Astrocyte (in vitro differentiated cells and primary cell): ENCODE measurements at regions not wholly inside any gene's neighbourhood (a gene's known extent, or its start where the extent isn't known, plus 50 kb on each side); places are given as distances from the start of the nearest gene placed in this dataset.
A peak's percentile ranks its signal among the peaks of the same experiment; 100 is the strongest.

Experiments
- DNase-seq: peaks from one replicate; pipeline ENCODE4 v3.0.0-alpha.2; 2010; ENCODE audit warnings: low read depth
- FAIRE-seq: peaks from 2 replicates; lab custom pipeline; 2011; peaks lifted over from hg19 to GRCh38; lab: Jason Lieb, UNC
- H2AFZ ChIP-seq: 2 replicates; pipeline ENCODE4 v1.6.0; 2012; ENCODE audit warnings: low read depth, low read length, inconsistent platforms
- H3K27ac ChIP-seq: 2 replicates; pipeline ENCODE4 v1.5.1; 2011; ENCODE audit warnings: low read depth, low read length, inconsistent platforms
- H3K27me3 ChIP-seq: 2 replicates; pipeline ENCODE4 v1.6.0; 2011; ENCODE audit warnings: low read length, inconsistent platforms; ENCODE audit not compliant: insufficient read depth
- H3K36me3 ChIP-seq: 2 replicates; pipeline ENCODE4 v1.5.1; 2011; ENCODE audit warnings: low read length, inconsistent platforms; ENCODE audit not compliant: insufficient read depth
- H3K4me1 ChIP-seq: 2 replicates; pipeline ENCODE4 v1.5.1; 2011; ENCODE audit warnings: low read length, inconsistent platforms; ENCODE audit not compliant: insufficient read depth
- H3K4me2 ChIP-seq: 2 replicates; pipeline ENCODE4 v1.6.0; 2012; ENCODE audit warnings: low read length, inconsistent platforms
- H3K4me3 ChIP-seq: 2 replicates; pipeline ENCODE4 v1.5.1; 2011; ENCODE audit warnings: low read depth, mild to moderate bottlenecking, low read length, inconsistent platforms; ENCODE audit not compliant: insufficient read depth
- H3K79me2 ChIP-seq: 2 replicates; pipeline ENCODE4 v1.6.0; 2012; ENCODE audit warnings: mild to moderate bottlenecking, low read length, inconsistent platforms; ENCODE audit not compliant: insufficient read depth
- H3K9ac ChIP-seq: 2 replicates; pipeline ENCODE4 v1.6.0; 2012; ENCODE audit warnings: mild to moderate bottlenecking, low read length, inconsistent platforms
- H3K9me3 ChIP-seq: 2 replicates; pipeline ENCODE4 v1.5.1; 2012; ENCODE audit warnings: low read depth, mild to moderate bottlenecking, low read length, inconsistent platforms; ENCODE audit not compliant: insufficient read depth
- H4K20me1 ChIP-seq: 2 replicates; pipeline ENCODE4 v1.6.0; 2012; ENCODE audit warnings: low read length, inconsistent platforms; ENCODE audit not compliant: insufficient read depth
- H3K27ac Mint-ChIP-seq: one replicate; pipeline ENCODE4 v1.8.0; 2021; ENCODE audit warnings: mild to moderate bottlenecking, mixed read lengths; ENCODE audit not compliant: unreplicated experiment
- H3K27me3 Mint-ChIP-seq: one replicate; pipeline ENCODE4 v1.8.0; 2021; ENCODE audit warnings: low read depth, mixed read lengths; ENCODE audit not compliant: unreplicated experiment
- H3K36me3 Mint-ChIP-seq: one replicate; pipeline ENCODE4 v1.8.0; 2021; ENCODE audit warnings: low read depth, mixed read lengths; ENCODE audit not compliant: unreplicated experiment
- H3K4me1 Mint-ChIP-seq: one replicate; pipeline ENCODE4 v1.8.0; 2021; ENCODE audit warnings: low read depth, mixed read lengths; ENCODE audit not compliant: unreplicated experiment
- H3K4me3 Mint-ChIP-seq: one replicate; pipeline ENCODE4 v1.8.0; 2021; ENCODE audit warnings: mild to moderate bottlenecking, moderate library complexity, mixed read lengths; ENCODE audit not compliant: unreplicated experiment
- H3K9me3 Mint-ChIP-seq: one replicate; pipeline ENCODE4 v1.8.0; 2021; ENCODE audit warnings: mild to moderate bottlenecking, mixed read lengths; ENCODE audit not compliant: unreplicated experiment
- EZH2 ChIP-seq: IDR thresholded peaks from 2 replicates; pipeline ENCODE4 v1.6.1; 2012; ENCODE audit warnings: mild to moderate bottlenecking, low read length, inconsistent platforms; ENCODE audit not compliant: insufficient read depth
- TF ChIP-seq, protein P1 (sequence below): IDR thresholded peaks from 2 replicates; pipeline ENCODE4 v1.5.1; 2011; ENCODE audit warnings: low read depth, mild to moderate bottlenecking, inconsistent platforms, low read length, moderate library complexity; ENCODE audit not compliant: insufficient read depth

DNA sequence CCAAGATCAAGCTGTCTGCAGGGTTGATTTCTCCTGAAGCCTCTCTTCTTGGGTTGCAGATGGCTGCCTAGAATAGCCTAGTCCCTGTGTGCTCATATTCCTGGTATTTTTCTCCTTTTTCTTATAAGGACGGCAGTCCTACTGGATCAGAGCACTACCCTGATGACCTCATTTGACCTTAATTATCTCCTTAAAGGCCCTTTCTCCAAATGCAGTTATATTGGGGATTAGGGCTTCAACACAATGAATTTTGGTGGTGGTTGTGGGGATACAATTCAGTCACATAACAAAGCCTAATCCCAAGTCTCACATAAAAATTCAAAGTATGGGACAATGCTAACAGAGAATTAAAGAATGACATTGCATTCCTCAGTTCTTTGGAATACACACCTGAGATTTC, 238.8 kb upstream of the SALL1 start:
- Mint-ChIP-seq H3K9me3 (peaks cover 8% of the 10 kb centered on the region), H3K27me3 (peaks cover 6% of the 10 kb centered on the region), H3K4me1 (peaks cover 2% of the 10 kb centered on the region), H3K27ac (no peak overlapping the region), H3K4me3 (no peak overlapping the region), H3K36me3 (no peaks in the 10 kb centered on the region)
- no peak overlapping the region for H3K4me2 ChIP-seq
- FAIRE-seq, result no peak
- H3K79me2 ChIP-seq, result no peaks in the 10 kb centered on the region
- H4K20me1 ChIP-seq, result no peaks in the 10 kb centered on the region
- H3K9ac ChIP-seq, result no peak overlapping the region
- H3K27me3 ChIP-seq, result no peaks in the 10 kb centered on the region
- H2AFZ ChIP-seq, result no peak overlapping the region
- peaks cover 3% of the 10 kb centered on the region for H3K9me3 ChIP-seq
- no peak for DNase-seq
- no peaks in the 10 kb centered on the region for H3K36me3 ChIP-seq
- no peak overlapping the region for H3K27ac ChIP-seq
- TF ChIP-seq, protein P1, sequence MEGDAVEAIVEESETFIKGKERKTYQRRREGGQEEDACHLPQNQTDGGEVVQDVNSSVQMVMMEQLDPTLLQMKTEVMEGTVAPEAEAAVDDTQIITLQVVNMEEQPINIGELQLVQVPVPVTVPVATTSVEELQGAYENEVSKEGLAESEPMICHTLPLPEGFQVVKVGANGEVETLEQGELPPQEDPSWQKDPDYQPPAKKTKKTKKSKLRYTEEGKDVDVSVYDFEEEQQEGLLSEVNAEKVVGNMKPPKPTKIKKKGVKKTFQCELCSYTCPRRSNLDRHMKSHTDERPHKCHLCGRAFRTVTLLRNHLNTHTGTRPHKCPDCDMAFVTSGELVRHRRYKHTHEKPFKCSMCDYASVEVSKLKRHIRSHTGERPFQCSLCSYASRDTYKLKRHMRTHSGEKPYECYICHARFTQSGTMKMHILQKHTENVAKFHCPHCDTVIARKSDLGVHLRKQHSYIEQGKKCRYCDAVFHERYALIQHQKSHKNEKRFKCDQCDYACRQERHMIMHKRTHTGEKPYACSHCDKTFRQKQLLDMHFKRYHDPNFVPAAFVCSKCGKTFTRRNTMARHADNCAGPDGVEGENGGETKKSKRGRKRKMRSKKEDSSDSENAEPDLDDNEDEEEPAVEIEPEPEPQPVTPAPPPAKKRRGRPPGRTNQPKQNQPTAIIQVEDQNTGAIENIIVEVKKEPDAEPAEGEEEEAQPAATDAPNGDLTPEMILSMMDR, result no peak
- no peak for TF ChIP-seq EZH2
- no peak overlapping the region for H3K4me3 ChIP-seq
- peaks cover 19% of the 10 kb centered on the region for H3K4me1 ChIP-seq

DNA sequence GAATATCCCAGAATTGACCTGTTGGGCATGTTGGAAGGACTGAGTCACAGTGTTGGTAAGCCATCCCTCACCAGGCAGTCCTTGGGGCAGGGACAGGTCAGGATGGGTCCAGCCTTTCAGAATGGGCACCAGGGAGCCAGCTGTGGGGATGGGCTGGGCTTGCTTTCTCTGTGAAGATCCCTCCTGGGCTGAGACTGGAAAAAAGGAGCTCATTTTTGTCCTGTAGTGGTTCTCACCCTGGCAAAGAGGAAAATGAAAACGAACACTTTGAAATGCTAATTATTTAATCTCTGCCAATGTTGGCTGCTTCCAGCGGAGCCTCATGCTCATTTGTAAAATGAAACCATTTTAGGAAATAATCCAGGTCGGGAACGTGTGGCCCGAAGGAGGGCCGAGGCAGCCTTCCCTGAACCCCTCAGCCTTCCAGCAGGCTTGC, 237.5 kb upstream of the SALL1 start:
- Mint-ChIP-seq H3K36me3 (no peaks in the 10 kb centered on the region), H3K27ac (no peak overlapping the region), H3K4me1 (peaks cover 2% of the 10 kb centered on the region), H3K27me3 (peaks cover 8% of the 10 kb centered on the region), H3K9me3 (peaks cover 10% of the 10 kb centered on the region), H3K4me3 (no peak overlapping the region)
- Histone ChIP-seq H2AFZ (no peak overlapping the region), H3K4me1 (peaks cover 13% of the 10 kb centered on the region), H4K20me1 (no peaks in the 10 kb centered on the region), H3K36me3 (no peaks in the 10 kb centered on the region), H3K4me2 (peak overlapping the region; percentile 4), H3K9ac (no peak overlapping the region), H3K9me3 (peaks cover 3% of the 10 kb centered on the region), H3K79me2 (no peaks in the 10 kb centered on the region), H3K4me3 (no peak overlapping the region), H3K27ac (no peak overlapping the region), H3K27me3 (no peaks in the 10 kb centered on the region)
- TF ChIP-seq EZH2, result no peak
- TF ChIP-seq, protein P1, result no peak
- DNase-seq, result no peak
- FAIRE-seq, result no peak

DNA sequence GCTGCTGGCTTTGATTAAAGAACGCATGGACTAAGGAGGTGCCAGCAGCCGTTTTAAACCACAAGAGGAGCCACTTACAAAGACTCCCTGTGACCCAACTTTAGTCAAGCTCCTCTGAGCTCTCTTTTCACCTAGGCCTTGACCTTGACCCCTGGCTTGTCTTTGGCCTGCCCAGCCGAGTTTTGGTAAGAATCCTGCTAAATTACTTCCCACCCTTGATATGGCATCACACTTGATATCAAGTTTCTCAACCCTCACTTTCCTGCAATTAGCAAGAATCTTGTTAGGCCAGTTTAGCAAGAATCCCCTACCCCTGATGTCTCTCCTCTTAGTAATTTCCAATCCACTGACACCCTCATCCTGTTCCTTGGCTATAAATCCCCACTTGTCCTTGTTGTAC, 232.8 kb upstream of the SALL1 start:
- Mint-ChIP-seq H3K27ac (no peak overlapping the region), H3K27me3 (peaks cover 8% of the 10 kb centered on the region), H3K36me3 (no peaks in the 10 kb centered on the region), H3K4me1 (peaks cover 5% of the 10 kb centered on the region), H3K9me3 (peaks cover 8% of the 10 kb centered on the region), H3K4me3 (no peak overlapping the region)
- Histone ChIP-seq H3K4me2 (no peak overlapping the region), H3K27ac (no peak overlapping the region), H3K4me1 (peaks cover 4% of the 10 kb centered on the region), H2AFZ (no peak overlapping the region), H3K36me3 (no peaks in the 10 kb centered on the region), H3K4me3 (no peak overlapping the region), H4K20me1 (no peaks in the 10 kb centered on the region), H3K9ac (no peak overlapping the region), H3K27me3 (no peaks in the 10 kb centered on the region), H3K79me2 (no peaks in the 10 kb centered on the region), H3K9me3 (no peaks in the 10 kb centered on the region)
- no peak for TF ChIP-seq EZH2
- TF ChIP-seq, protein P1, result no peak
- FAIRE-seq, result no peak
- DNase-seq, result no peak
